Right hindlimb (tissue), 1 donor: ENCODE measurements at regions not wholly inside any gene's neighbourhood (a gene's known extent, or its start where the extent isn't known, plus 50 kb on each side); places are given as distances from the start of the nearest gene placed in this dataset.
A peak's percentile ranks its signal among the peaks of the same experiment; 100 is the strongest.

Source experiments
- DNase-seq: peaks from one replicate; pipeline ENCODE4 v3.0.0-alpha.2; 2018

DNA sequence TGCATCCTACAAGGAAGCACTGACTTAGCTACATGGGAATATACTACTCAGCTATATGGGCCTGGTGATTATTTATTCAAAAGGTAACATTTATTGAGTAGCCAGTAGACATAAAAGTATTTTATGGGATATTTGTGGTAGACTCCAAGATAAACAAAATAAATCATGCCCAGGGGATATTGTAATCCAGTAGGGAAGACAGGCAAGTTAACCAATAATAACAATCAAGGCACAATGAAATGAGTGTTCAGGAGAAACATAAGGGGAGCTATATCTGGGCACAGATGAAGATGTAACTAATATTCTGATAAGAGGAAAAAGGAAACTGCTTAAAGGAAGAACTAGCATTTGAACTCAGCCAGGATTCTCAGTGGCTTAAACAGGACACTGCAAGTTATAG lies 161.4 kb upstream of the MTNR1B start:
- DNase-seq, result no peak

DNA sequence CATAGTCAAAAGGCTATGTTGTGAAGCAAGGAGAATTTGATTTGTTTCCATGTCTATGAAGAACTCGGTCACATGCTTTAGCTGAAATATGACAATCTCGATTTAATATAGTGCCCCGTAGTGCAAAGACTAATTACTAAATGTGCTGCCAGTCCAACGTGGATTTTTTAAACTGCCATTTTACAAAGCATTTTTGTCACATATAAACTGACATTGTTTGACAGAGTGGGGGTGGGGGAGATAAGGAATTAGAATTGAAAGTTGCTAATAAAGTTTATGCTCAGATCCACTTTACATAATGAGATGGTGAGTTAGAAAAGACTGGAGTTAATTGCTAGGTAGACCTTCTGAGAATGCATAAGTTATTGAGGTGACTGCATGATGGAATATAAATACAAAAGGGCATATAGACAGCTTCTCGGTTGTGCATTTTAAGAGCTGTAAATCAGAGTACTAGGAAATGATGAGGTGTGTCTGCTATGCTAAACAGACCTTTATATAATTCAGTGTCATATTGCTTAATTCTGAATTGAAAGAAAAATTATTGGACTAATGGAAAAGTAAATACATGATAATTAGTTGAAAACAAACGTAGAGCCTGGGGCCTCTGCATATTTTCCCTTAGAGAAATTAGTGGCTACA lies 158.9 kb upstream of the MTNR1B start:
- DNase-seq, result no peak

DNA sequence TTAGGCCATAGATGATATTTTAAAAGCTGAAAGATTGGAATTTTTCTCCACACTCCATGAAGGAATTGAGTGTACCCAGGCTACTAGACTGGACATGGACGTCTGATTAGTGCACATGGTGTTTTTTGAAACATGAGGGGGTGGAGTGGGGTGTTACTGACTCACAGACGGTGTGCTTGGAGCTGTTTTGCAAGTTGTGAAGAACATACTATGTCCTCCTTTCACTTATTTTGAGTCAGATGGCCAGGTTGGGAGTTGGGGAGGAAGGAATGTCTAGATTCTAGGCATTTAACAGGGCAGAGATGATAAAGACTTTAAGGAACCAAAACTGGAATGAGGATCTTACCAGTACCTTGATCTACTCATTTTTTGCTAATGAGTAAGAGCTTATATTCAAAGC lies 158.1 kb upstream of the MTNR1B start:
- DNase-seq, result no peak

DNA sequence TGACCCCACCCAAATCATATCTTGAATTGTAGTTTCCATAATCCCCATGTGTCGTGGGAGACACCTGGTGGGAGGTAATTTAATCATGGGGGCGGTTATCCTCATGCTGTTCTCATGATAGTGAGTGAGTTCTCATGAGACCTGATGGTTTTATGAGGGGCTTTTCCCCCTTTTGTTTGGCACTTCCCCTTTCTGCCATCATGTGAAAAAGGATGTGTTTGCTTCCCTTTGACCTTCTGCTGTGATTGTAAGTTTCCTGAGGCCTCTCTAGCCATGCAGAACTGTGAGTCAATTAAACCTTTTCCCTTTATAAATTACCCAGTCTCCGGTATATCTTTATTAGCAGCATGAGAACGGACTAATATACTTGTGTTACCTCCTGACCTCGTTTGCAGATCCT lies 156.6 kb upstream of the MTNR1B start:
- no peak for DNase-seq

DNA sequence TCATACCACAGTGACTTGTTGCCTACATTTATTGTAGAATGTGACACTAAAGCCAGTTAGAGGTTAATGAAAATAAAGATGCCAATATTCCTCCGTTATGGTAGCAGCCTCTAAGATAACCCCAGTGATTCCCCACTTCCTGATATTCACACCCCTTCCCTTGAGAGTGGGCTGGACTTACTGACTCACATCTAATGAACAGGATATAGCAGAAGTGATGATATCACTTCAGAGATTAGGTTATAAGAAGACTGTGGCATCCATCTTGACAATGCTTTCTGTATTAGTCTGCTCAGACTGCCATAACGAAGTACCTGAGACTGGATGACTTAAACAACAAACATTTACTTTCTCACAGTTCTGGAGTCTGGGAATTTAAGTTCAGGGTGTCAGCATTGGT lies 149.6 kb upstream of the MTNR1B start:
- no peak for DNase-seq

DNA sequence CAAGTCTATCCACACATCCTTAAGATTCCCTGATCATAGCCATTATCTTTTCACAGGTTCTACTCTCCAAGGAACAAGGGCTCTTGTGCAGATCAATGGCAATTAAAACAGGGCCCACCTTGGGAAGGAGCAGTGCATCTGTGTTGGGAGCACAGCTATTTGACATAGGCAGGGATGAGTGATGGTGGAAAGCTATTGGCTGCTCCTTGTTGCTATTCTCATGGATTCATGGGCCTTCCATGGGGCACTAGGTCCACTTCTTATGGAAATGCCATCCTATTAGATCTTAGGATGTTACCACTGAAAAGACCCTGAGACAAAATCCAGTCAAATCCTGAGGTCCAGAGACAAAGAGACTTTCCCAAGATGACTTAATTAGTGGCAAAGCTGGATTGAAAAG lies 148.6 kb upstream of the MTNR1B start:
- DNase-seq, result no peak

DNA sequence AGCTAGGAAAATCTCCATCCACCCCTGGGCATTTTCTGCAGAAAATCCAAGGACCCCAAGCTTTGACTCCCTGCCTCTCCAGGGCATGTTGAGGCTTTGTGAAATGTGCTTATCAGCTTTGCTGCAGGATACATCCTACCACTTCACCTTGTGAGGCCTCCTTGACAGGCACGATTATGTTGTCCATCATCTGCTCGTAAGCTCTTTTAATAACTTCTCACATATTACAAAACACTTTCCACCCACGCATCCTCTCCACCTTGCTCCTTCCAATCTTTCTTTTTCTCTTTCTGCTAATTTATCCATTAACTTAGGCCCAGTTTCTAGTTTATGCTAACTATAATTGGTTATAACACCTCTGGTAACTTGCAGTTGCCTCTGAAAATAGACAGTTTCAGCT lies 147.0 kb upstream of the MTNR1B start:
- DNase-seq, result no peak

DNA sequence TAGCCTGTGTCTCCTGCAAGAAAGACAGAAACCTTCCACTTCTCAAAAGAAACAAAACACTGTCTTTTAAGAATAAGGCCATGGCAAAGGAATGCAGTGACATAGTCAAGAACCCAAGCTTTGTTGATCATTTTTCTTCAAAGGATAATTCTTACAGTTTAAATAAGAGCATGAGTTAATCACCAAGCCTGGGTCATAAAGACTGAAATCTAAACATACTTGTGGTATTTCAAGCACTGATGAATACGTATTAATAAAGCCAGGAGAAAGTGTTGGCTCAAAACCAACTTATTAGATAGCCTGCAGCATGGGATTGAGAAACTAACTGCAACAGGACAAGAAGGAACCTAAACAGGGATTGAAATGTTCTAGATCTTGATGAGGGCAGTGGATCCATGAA lies 143.3 kb upstream of the MTNR1B start:
- DNase-seq, result no peak

DNA sequence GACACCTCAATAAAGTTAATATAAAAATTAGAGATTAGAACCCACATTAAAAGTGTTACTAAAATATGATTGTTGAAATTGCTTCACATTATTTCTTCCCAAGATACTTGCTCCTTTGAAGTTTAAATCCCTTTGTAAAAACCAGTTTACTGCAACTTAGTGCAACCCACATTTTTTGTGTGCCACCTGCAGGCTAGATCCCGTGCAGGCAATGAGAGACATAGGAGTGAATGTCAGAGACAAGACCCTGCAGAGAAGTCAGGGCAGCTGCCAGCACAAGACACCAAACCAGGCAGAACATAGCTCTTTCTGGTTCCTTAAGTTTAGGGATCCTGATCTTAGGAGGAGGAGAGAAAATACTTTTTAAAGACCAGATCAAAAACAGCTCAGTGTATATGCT lies 142.8 kb upstream of the MTNR1B start:
- DNase-seq, result no peak

DNA sequence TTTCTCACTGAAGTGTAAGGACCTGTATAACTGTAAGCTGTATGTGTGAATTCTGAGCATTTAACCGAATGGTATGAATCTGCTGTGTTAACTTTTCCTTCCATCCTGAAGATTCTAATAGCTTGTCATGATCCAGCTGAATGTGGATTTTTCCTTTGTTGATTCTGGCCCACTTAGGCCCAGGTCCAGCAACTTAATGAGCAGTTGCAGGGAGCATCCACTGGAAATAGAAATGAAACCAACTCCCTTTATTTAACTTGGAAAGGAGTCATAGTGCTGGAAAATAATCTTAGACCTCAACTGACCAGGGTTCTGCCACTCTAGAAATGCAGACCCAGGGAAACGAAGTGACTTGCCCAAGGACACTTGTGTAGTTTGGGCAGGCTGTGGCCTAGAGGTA lies 142.3 kb upstream of the MTNR1B start:
- DNase-seq, result no peak

DNA sequence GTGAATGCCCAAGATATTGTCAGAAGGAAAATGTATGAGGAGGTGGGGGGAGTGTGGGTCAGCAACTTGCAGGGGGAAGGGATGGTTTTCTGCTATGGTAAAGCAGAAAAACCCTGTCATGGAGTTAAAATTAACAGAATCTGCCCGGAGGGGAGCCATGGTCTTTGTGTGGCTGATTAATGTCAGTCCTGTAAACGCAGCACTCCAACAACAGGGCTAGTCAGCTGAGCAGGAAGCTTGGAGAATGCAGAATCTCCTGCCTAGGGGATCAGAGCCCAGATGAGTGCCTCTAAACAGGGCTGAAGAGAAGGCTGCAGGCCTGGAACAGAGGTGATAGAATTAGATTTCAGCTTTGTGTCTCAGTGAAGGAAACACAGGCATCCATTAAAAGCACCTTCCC lies 140.9 kb upstream of the MTNR1B start:
- no peak for DNase-seq

DNA sequence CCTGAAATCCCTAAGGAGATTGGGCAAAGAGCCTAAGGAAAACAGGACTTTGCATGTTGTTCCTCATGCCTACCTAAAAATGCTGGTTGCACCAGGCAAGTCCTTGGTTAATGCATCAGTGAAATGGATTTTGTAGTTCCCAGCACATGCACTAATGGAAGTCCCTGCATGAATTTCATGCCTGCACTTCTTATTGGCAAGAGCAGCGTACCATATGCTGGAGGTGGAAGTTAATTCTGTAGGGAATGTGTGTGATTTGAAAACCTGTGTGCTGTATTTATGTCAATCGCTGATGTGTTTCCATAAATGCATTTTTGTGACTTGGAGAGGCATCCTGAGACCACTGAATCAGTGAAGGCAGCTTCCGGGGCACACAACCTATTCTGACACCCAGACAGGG lies 140.3 kb upstream of the MTNR1B start:
- DNase-seq, result no peak

DNA sequence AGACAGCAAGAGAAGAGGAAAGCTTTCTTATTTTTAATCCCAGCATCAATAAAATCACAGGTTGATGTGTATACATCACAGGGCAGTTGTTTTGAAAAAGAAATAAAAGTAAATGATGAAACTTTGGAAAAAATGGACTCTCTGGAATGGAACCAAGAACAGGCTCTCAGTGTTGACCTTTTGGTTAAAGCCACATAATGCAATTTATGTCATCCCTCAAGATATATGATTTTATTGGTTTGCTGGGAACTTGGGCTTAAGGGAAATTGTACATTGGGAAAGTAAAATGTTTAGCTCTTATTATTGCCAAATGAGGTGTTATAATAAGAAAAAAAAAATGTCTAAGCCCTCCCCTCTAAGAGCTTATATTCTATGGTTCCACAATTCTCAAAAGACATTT lies 139.8 kb upstream of the MTNR1B start:
- DNase-seq, result no peak

DNA sequence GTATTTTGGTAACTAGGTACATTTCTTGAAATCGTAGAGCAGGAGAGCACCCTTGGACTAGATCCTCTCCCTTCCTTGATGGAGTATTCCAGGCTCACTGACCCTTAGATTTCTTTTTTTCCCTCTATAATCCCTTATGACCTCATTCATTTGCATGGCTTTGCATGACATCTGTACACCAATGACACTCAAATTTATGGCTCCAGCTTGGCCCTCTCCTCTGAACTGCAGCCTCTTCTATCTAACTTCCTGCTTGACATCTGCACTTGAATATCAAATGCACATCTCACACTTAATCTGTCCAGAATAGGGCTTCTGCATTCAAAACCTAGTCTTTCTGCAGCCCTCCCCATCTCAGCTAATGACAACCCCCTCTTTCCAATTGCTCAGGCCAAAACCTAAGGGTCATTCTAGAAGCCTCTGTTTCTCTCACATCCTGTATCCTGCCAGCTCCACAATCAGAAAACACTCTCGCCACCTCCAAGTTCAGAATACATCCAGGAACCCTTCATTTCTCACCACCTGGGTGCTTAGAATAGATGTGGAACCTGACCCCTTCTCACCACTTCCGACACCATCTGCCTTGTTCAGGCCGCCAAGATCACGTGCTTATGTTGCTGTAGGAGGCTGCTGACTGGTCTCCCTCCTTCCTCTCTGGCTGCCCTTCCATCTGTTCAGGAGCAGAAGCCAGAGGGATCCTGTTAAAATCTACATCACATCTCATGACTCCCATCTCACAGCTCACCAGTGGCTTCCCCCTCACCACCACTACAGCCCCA lies 138.9 kb upstream of the MTNR1B start:
- no peak for DNase-seq

DNA sequence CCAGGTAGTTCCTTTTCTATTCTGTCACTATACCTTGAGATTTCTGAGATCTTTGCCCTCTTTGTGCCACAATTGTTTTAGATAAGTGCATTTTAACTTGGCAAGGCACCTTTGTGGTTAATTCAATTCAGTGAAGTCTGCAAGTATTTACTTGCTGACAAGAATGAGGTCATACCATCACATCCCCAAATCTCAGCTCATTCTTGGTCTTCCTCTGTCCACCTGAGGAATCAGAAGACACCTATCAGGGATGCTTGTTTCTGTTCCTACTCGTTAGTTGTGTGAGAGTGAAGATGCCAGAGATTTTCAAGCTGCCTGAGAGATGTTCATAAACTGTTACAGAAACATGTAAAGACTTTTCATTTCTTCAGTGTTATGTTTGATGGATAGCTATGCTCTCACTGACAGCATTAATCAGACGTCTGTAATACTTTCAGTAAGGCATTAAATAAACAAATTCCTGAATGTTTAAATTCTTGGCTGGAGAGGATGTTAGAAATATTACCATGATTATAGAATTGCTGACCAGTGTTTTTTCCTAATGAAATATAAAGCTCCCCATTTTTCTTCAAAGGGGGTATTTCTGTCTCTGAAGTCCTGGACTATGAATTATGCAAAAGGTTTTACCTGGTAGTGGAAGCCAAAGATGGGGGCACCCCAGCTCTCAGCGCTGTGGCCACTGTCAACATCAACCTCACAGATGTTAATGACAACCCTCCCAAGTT lies 135.0 kb upstream of the MTNR1B start:
- no peak for DNase-seq

DNA sequence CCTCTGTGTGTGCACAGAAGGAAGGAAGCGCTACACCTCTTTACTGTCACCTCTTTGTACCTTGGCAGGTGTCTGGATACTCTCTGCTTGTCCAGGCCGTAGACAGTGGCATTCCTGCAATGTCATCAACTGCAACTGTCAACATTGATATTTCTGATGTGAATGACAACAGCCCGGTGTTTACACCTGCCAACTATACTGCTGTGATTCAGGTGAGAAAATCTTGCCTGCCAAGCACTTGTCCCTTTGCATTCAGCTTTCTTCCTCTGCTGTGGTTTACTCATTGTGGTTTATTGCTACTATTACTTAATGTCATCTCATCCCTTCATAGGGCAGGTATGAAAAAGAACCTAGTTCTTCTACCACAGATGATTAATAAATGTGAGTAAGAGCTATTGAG lies 131.9 kb upstream of the MTNR1B start:
- DNase-seq, result no peak

DNA sequence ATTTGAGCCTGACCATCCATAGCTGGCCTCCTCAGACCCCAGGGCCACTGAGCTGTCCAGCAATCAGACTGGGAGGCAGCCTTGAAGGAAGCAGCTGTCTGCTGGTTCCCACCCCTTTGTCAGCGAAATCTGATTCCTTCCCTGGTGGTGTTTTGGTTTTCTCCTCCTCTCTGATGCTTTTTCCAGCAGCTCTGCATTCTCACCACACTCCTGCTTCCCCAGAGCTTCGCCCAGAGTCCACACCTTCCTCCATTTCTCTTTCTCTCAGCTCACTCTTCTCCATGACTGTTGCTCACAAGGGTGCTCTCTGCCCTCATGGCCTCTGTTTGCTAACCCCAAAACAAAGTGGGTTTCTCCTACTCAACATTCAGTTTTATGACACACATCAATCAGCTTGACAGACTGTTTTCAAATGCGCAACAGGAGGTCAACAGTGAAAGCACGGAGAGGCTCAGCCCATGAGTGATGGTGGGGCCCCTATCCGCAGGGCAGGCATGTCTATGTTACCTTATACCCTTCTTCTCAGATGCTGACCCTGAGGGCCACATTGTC lies 130.6 kb upstream of the MTNR1B start:
- DNase-seq, result peak; percentile 54

DNA sequence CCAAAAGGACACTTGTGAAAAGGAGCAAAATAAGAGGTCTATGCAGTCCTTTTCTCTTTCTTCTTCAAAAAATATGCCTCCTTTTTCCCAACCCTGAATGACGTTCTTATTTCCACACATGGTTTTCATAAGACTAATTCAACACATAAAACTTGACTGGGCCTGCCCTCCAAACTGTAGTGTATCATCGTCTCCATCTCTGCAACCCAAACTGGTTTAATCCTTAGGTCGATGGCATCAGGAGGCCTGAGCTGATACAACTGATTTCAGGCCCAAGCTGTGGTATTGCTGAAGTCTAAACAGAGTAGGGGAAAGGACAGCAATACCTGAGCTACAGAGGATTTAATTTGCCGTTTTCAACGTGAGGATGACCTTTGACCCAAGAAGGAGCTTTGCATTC lies 130.0 kb upstream of the MTNR1B start:
- DNase-seq, result no peak

DNA sequence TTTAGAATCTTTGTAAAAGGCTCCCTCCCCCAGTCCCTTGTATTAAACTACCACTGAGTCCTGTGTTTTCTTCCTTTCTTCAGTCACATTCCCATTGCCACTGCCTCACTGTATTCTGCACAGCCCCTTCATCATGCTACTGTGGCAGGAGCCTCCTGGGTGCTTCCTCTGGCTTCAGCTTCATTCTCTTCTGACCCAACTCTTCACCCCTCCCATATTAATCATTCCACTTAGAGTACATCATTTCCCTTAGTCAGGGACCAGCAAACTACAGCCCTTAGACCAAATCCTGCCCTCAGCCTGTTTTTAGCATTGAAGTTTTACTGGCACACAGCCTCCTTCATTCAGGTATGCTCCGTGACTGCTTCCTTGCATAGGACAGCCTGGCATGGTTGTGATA lies 127.7 kb upstream of the MTNR1B start:
- DNase-seq, result no peak

DNA sequence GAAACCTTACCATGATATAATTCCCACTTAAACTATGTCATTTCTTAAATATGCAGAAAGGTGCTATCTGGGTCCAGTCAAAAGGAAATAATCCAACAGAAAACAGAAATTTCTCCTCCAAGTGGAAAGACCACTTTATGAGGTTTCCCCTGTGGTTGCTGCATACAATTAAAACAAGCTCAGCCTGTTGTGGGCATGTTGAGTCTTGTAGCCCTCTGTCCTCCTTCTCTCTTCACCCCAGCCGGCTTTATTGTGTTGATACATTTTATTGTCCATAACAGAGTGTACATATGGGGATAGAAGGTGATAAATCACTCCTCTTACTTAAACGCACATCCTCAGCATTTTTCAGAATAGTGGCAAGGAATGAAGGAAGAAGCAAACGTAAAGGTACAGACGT lies 126.0 kb upstream of the MTNR1B start:
- no peak for DNase-seq

DNA sequence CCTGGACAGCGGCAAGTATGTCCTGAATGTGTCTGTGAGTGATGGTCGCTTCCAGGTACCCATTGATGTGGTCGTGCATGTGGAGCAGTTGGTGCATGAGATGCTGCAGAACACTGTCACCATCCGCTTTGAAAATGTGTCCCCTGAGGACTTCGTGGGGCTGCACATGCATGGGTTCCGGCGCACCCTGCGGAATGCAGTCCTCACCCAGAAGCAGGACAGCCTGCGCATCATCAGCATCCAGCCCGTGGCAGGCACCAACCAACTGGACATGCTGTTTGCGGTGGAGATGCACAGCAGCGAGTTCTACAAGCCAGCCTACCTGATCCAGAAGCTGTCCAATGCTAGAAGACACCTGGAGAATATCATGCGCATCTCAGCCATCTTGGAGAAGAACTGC lies 125.3 kb upstream of the MTNR1B start:
- DNase-seq, result no peak

DNA sequence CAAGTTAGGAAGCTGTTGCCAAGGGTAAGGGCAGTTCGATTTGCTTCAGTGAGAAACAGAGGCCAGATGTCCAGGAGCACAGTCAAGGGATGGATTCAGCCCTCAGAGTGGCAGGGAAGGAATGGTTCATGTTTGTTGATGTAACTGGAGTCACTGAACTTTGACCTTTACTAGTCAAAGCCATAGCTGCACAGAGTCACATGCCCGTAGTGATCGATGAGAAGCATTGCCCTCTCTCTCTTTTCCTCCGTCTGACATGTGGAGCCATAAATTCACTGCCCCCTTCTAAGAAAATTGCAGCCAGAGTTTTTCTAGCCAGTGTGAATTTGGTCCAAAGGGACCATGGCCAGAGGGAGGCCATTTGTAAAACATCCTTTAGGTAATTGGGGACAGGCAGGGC lies 124.1 kb upstream of the MTNR1B start:
- no peak for DNase-seq

DNA sequence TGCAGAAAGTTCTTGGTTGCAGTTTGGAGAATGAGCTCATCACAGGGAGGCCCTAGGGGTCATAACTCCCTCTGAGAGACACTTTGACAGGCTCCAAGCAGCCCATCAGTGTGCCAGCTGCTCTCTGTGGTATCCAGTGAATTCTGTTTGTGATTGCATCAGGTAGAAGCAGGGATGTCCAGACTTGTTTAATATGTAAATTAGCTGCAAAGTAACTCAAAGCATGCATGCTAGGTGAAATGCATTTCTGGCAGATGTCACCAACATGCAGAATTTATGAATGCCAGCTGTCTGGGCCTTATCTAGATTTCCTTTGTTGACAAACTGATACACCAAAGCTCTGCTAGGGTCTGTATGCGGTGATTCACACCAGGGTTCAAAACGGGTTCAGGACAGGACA lies 123.6 kb upstream of the MTNR1B start:
- DNase-seq, result no peak

DNA sequence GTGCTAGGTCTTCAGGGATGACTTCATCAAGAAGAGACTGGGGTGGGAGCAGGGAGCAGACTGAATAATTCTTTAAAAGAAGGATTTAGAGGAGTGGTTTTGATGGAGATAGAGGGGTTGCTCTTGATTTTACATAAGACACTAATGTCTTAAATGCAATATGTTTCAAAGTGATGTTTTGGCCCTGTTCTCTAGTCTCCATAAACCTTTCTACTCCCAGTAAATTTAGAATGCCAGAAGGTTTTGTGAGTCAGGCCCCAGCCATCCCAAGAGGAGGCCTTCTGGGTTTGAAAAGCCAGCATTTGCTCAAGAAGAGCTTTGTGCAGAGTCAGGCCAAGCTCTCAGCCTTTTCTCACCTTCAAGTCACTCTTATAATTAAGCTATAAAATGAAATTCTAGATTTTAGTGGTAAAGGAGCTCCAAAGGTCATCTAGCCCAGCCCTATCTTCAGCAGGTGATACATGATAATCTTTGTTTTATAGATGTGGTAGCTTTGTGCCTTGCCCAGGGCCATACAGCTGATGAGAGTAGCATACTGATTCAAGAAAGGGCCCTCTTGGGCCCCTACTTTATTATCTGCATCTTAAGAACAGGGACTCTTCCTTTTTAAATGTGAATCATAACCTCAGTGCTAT lies 122.8 kb upstream of the MTNR1B start:
- no peak for DNase-seq
